ENCODE measurements at regions not wholly inside any gene's neighbourhood (a gene's known extent, or its start where the extent isn't known, plus 50 kb on each side); places are given as distances from the start of the nearest gene placed in this dataset.

DNA sequence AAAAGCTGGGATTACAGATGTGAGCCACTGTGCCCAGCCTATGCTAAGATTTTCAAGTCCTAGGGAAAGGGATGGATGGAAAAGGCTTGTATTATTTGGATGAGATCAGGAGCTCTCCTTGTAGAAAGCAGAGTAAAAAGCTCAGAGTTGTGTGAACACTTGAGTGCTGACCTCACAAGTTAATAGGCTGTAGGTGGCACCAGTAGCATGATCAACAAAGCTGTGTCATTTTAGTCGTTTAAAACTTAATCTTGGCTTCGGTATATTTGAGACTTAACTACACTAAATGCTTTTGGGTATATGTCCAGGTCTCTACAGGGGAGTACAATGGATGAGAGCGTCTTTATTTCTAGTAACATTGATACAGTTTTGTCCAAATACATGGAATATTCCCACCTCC lies 264.2 kb downstream of the TMEM38B start:
- DNase-seq (ENCODE audit: extremely low spot score, unreplicated experiment) = no peak
- no peak overlapping the region for H3K27ac Mint-ChIP-seq (ENCODE audit: unreplicated experiment)
- peaks cover 2% of the 10 kb centered on the region for H3K27me3 Mint-ChIP-seq (ENCODE audit: unreplicated experiment)
- H3K9me3 Mint-ChIP-seq (ENCODE audit: unreplicated experiment) = no peaks in the 10 kb centered on the region
- TF ChIP-seq, protein P1, sequence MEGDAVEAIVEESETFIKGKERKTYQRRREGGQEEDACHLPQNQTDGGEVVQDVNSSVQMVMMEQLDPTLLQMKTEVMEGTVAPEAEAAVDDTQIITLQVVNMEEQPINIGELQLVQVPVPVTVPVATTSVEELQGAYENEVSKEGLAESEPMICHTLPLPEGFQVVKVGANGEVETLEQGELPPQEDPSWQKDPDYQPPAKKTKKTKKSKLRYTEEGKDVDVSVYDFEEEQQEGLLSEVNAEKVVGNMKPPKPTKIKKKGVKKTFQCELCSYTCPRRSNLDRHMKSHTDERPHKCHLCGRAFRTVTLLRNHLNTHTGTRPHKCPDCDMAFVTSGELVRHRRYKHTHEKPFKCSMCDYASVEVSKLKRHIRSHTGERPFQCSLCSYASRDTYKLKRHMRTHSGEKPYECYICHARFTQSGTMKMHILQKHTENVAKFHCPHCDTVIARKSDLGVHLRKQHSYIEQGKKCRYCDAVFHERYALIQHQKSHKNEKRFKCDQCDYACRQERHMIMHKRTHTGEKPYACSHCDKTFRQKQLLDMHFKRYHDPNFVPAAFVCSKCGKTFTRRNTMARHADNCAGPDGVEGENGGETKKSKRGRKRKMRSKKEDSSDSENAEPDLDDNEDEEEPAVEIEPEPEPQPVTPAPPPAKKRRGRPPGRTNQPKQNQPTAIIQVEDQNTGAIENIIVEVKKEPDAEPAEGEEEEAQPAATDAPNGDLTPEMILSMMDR (IDR thresholded peaks at IDR 0.05) = no peak
- peaks cover 4% of the 10 kb centered on the region for H3K4me1 Mint-ChIP-seq (ENCODE audit: unreplicated experiment)
- H3K4me3 Mint-ChIP-seq (ENCODE audit: unreplicated experiment) = no peak overlapping the region
- H3K36me3 Mint-ChIP-seq (ENCODE audit: unreplicated experiment) = no peaks in the 10 kb centered on the region

DNA sequence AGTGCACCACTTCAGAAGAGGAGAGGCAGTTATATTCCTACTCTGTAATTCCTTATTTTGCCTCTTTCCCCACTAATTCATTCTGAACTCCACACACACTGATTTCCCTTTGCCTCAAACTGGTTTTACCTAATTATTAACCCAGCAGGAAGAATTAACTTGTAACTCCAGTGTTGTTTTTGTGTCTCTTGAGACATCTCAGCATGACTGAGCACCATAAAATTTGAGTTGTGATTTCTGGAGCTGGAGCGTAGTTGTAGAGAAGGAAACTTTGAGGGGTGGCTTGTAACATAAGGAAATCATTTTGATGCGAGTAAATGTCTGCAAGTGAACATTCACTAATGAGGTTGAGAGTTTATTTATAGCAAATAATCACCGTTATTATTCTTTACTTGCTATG lies 265.2 kb downstream of the TMEM38B start:
- TF ChIP-seq, protein P1 (IDR thresholded peaks at IDR 0.05) = no peak
- no peaks in the 10 kb centered on the region for H3K9me3 Mint-ChIP-seq (ENCODE audit: unreplicated experiment)
- no peak for DNase-seq (ENCODE audit: extremely low spot score, unreplicated experiment)
- H3K4me3 Mint-ChIP-seq (ENCODE audit: unreplicated experiment) = no peak overlapping the region
- no peaks in the 10 kb centered on the region for H3K36me3 Mint-ChIP-seq (ENCODE audit: unreplicated experiment)
- no peak overlapping the region for H3K27ac Mint-ChIP-seq (ENCODE audit: unreplicated experiment)
- peaks cover 4% of the 10 kb centered on the region for H3K4me1 Mint-ChIP-seq (ENCODE audit: unreplicated experiment)
- H3K27me3 Mint-ChIP-seq (ENCODE audit: unreplicated experiment) = peaks cover 2% of the 10 kb centered on the region

DNA sequence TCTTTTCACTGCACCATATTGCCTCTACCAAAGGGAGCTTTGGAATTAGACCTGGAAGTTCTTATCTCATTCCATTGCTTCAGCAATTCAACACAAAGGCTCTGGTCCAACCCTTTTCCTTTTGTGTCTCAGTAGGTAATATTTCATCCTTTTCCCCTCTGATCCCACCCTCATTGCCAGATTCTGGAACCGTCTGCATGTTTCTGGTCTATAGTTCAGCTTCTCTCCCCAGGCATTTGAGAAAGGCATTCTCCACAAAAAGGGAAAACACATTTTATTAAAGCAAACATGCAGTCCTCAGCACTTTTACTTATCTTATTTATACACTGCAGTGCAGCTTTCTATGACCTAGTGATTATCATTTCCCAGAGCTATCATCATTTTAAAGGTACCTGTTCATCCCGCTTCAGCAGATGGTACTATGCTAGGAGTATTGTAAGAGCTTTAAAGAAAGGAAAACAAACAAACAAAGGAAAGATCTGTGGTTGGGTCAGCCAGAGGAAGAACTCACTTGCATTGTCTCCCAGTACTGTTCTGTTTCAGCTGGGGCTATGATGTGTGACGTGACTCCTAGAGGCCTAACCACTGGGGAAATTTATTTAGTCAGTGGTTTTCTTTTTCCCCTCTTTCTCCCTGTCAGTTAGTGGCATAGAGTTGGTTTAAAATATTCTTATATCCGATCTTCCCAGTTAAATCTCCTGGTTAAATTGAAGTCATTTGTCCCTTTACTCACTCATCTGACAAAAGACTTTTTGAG lies 269.2 kb downstream of the TMEM38B start:
- no peak for DNase-seq (ENCODE audit: extremely low spot score, unreplicated experiment)
- Mint-ChIP-seq H3K36me3 (ENCODE audit: unreplicated experiment) (no peaks in the 10 kb centered on the region), H3K9me3 (ENCODE audit: unreplicated experiment) (no peaks in the 10 kb centered on the region), H3K27me3 (ENCODE audit: unreplicated experiment) (peaks cover 3% of the 10 kb centered on the region), H3K4me1 (ENCODE audit: unreplicated experiment) (peaks cover 4% of the 10 kb centered on the region), H3K27ac (ENCODE audit: unreplicated experiment) (no peak overlapping the region), H3K4me3 (ENCODE audit: unreplicated experiment) (no peak overlapping the region)
- TF ChIP-seq, protein P1 (IDR thresholded peaks at IDR 0.05) = no peak

DNA sequence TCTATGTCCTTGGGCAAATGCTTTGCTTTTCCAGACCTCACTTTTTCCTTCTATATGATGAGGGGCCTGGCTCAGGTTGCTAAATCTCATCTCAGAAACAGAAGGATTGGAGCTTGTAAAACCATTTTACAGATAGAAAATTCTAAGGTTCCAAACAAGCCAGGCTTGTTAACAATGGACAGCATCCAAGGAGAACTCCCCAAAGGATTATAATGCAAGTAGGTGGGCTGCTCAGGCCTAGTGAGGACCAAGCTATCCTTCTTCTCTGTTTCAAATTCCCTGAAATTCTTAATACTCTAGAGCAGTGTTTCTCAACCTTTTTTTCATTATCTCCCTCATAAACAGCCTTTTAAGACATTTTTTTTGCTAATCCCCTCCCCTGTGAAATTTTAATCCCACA lies 269.8 kb downstream of the TMEM38B start:
- Mint-ChIP-seq H3K9me3 (ENCODE audit: unreplicated experiment) (no peaks in the 10 kb centered on the region), H3K27ac (ENCODE audit: unreplicated experiment) (no peak overlapping the region), H3K36me3 (ENCODE audit: unreplicated experiment) (no peaks in the 10 kb centered on the region), H3K27me3 (ENCODE audit: unreplicated experiment) (peaks cover 3% of the 10 kb centered on the region), H3K4me3 (ENCODE audit: unreplicated experiment) (no peak overlapping the region), H3K4me1 (ENCODE audit: unreplicated experiment) (peaks cover 4% of the 10 kb centered on the region)
- TF ChIP-seq, protein P1 (IDR thresholded peaks at IDR 0.05) = no peak
- DNase-seq (ENCODE audit: extremely low spot score, unreplicated experiment) = no peak

DNA sequence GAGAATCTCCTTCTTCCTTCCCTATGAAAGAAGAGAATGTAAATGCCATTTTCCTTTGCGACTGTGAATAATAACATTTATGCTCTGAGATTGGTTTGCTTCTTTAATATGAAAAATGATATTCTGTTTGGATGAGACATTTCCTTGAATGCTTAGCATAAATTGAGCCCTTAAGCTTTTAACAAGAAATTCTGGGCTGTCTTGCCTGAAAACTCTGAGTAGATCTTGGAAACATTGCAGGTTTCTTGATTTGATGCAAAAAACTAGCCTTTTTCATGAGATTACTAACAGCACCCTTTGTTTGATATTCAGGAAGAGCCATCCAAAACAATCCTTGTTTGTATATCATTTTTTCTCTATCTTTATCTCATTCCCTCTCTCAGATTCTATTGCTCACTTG lies 272.5 kb downstream of the TMEM38B start:
- Mint-ChIP-seq H3K9me3 (ENCODE audit: unreplicated experiment) (no peaks in the 10 kb centered on the region), H3K36me3 (ENCODE audit: unreplicated experiment) (no peaks in the 10 kb centered on the region), H3K27me3 (ENCODE audit: unreplicated experiment) (peaks cover 3% of the 10 kb centered on the region), H3K4me3 (ENCODE audit: unreplicated experiment) (no peak overlapping the region), H3K4me1 (ENCODE audit: unreplicated experiment) (peaks cover 5% of the 10 kb centered on the region), H3K27ac (ENCODE audit: unreplicated experiment) (no peak overlapping the region)
- no peak for DNase-seq (ENCODE audit: extremely low spot score, unreplicated experiment)
- TF ChIP-seq, protein P1 (IDR thresholded peaks at IDR 0.05) = no peak

Data from osteocyte (in vitro differentiated cells).